ENCODE measurements at regions not wholly inside any gene's neighbourhood (a gene's known extent, or its start where the extent isn't known, plus 50 kb on each side); places are given as distances from the start of the nearest gene placed in this dataset.

DNA sequence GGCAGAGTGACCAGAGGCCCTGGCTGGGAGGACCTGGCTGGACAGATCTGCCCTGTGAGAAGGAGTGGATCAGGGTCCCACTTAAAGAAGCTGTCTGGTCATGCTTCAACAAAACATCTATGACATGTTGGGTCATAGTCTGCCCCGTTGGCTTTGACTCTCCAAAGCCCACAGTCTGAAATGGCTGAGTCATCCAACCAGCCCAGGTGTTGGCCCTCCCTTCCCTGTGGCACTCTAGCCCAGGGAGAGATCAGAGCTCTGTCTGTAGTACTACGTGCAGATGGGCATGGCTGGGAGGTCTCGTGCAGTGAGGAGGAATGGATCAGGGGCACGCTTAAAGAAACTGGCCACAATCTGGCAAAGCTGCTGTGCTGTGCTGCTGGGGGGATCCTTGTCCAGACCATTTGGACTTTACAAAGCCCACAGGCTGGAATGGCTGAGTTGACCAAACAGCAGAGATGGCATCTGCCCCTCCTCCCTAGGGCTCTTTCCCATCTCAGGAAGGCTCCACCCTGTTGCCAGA lies 206.1 kb downstream of the TUSC1 start:
- no peak for TF ChIP-seq POLR2A (IDR thresholded peaks at IDR 0.05; ENCODE audit: low read length)
- no peak for TF ChIP-seq GATA1 (IDR thresholded peaks at IDR 0.05; ENCODE audit: low read depth, low read length)
